AG04450 (cell line): ENCODE measurements at regions not wholly inside any gene's neighbourhood (a gene's known extent, or its start where the extent isn't known, plus 50 kb on each side); places are given as distances from the start of the nearest gene placed in this dataset.

Experiments used
- CTCF ChIA-PET: fragments of 300-600, 350-600 bp; formaldehyde crosslinking; extraction: SDS; loops from one replicate; lab custom pipeline; 2022; ENCODE audit warnings: antibody characterized with exemption, inconsistent platforms; lab: Charles Lee
- POLR2A ChIA-PET: fragments of 350-600 bp; formaldehyde crosslinking; extraction: SDS; loops from one replicate; lab custom pipeline; 2021; ENCODE audit warnings: antibody characterized with exemption, inconsistent platforms; lab: Yijun Ruan, JAX
- DNase-seq: peaks from one replicate; pipeline ENCODE4 v3.0.0-alpha.2; 2011; ENCODE audit warnings: low read depth, low spot score
- H3K27ac ChIP-seq: one replicate; pipeline ENCODE4 v1.5.1; 2012; ENCODE audit warnings: low read depth, low read length, control low read depth
- H3K27me3 ChIP-seq: one replicate; pipeline ENCODE4 v1.6.0; 2012; ENCODE audit warnings: low read length; ENCODE audit not compliant: control insufficient read depth, insufficient read depth
- H3K4me3 ChIP-seq: 2 replicates; pipeline ENCODE4 v1.5.1; 2011; ENCODE audit warnings: mild to moderate bottlenecking, low read depth, low read length, control low read depth
- H3K9me3 ChIP-seq: 2 replicates; pipeline ENCODE4 v1.5.1; 2012; ENCODE audit warnings: low read length; ENCODE audit not compliant: control insufficient read depth, insufficient read depth
- CTCF ChIP-seq: IDR thresholded peaks from 2 replicates; pipeline ENCODE4 v1.5.1; 2011; ENCODE audit warnings: low read depth, low read length, control low read depth, inconsistent platforms

- ChIA-PET CTCF (interaction anchor here (0.6 to 1.7 kb wide), 3 partner anchors 21 to 706 kb away, joined by 3 to 4 read pairs (median 4); no protein-coding TSS in a partner anchor), POLR2A (no interaction called here)
- DNase-seq = no peak
- Histone ChIP-seq H3K4me3 (no peak overlapping the region), H3K27me3 (no peaks in the 10 kb centered on the region), H3K27ac (no peak overlapping the region), H3K9me3 (no peaks in the 10 kb centered on the region)
- no peak for TF ChIP-seq CTCF
These were observed 463.8 kb downstream of the PRKD1 start for GRCh38 chr14:29463727-29464395.

GRCh38 chr14:29465095-29465494, 462.6 kb downstream of the PRKD1 start:
- H3K27me3 ChIP-seq = no peaks in the 10 kb centered on the region
- no peak for DNase-seq
- POLR2A ChIA-PET = no interaction called here
- H3K27ac ChIP-seq = no peak overlapping the region
- no peak for TF ChIP-seq CTCF
- CTCF ChIA-PET = interaction anchor here (1.7 kb wide), 1 partner anchor 708 kb away, joined by 4 read pairs; no protein-coding TSS in a partner anchor
- no peak overlapping the region for H3K4me3 ChIP-seq
- H3K9me3 ChIP-seq = no peaks in the 10 kb centered on the region

GRCh38 chr14:29475641-29476040, 452.0 kb downstream of the PRKD1 start:
- no peak overlapping the region for H3K4me3 ChIP-seq
- POLR2A ChIA-PET = interaction anchor here (0.6 kb wide), 1 partner anchor 624 kb away, joined by 4 read pairs; no protein-coding TSS in a partner anchor
- H3K27me3 ChIP-seq = no peaks in the 10 kb centered on the region
- no peak overlapping the region for H3K27ac ChIP-seq
- DNase-seq = no peak
- CTCF ChIA-PET = interaction anchor here (0.6 kb wide), 1 partner anchor 8 kb away, joined by 3 read pairs; no protein-coding TSS in a partner anchor
- no peaks in the 10 kb centered on the region for H3K9me3 ChIP-seq
- TF ChIP-seq CTCF = no peak

GRCh38 chr14:29486132-29486531, 441.5 kb downstream of the PRKD1 start:
- ChIA-PET CTCF (interaction anchor here (0.7 kb wide), 1 partner anchor 729 kb away, joined by 3 read pairs; no protein-coding TSS in a partner anchor), POLR2A (no interaction called here)
- no peak overlapping the region for H3K4me3 ChIP-seq
- no peak for DNase-seq
- H3K9me3 ChIP-seq = no peaks in the 10 kb centered on the region
- H3K27ac ChIP-seq = no peak overlapping the region
- H3K27me3 ChIP-seq = no peaks in the 10 kb centered on the region
- no peak for TF ChIP-seq CTCF

- CTCF ChIA-PET = interaction anchor here (1.3 kb wide), 1 partner anchor 58 kb away, joined by 4 read pairs; no protein-coding TSS in a partner anchor
These were observed 437.7 kb downstream of the PRKD1 start for GRCh38 chr14:29489911-29490425.

More at GRCh38 chr14:29489911-29490425, 437.7 kb downstream of the PRKD1 start:
- Histone ChIP-seq H3K27me3 (no peaks in the 10 kb centered on the region), H3K9me3 (no peaks in the 10 kb centered on the region), H3K27ac (no peak overlapping the region), H3K4me3 (no peak overlapping the region)
- POLR2A ChIA-PET = no interaction called here
- no peak for TF ChIP-seq CTCF
- no peak for DNase-seq
